HT1080 (cell line): ENCODE measurements at regions not wholly inside any gene's neighbourhood (a gene's known extent, or its start where the extent isn't known, plus 50 kb on each side); places are given as distances from the start of the nearest gene placed in this dataset.
A peak's percentile ranks its signal among the peaks of the same experiment; 100 is the strongest.

ENCODE experiments used
- DNase-seq: peaks from one replicate; pipeline ENCODE4 v3.0.0-alpha.2; 2015; ENCODE audit warnings: low read depth

GRCh38 chr6:5946701-5947100 lies 60.0 kb downstream of the NRN1 start:
- no peak for DNase-seq

DNA sequence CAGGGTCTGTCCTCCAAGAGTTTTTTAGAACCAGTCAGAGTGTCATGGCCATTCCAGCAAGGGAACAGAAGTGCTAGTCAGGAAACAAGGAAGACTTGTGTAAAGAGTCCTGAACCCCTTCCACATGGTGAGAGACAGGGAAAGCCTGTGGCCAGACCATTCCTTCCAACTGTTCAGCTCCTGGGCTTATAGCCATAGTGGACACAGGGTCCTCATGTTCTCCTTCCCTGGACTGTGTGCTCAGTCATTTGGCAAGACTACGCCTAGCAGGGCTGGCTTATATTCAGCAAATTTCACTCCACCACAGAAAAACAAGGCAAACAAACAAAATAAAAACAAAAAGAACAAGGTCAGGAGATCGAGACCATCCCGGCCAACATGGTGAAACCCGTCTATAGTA lies 60.5 kb downstream of the NRN1 start:
- no peak for DNase-seq

GRCh38 chr6:5943591-5943990 lies 63.1 kb downstream of the NRN1 start:
- DNase-seq, result no peak

DNA sequence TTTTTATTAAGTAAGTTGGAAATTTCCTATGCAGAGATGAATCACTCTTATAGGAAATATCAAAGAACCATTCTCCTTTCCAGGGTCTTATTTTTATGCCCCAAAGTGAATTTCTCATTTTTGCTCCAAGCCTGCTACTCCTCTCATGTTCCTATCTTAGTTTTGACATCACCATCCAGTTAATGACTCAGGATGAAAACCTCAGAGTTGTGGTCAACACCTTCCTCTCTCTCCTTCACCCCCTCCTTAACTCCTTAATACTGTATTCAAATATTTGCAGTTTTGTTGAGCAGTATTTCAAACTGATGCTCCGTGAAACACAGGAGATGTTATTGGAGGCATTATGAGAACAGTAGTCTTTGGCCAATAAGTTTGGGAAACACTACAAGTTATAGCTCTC lies 64.1 kb downstream of the NRN1 start:
- DNase-seq, result peak; percentile 45

DNA sequence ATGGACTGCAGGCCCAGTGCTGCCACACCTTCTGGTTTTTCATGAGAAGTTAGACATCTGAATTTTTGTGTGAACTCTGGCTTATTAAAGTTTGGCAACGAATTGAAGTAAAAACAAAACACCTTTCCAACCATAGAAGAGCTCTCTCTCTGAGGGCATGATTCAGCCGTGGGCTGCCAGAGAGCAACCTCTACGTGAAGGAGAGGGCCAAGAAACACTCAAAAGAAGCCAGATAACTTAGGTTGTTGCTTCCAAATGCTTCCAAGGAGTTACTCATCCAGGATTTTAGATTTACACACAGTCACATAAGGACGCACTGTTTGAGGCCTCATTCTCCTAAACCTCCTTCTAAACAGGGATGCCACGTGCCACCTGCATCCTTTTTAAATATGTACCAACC lies 65.5 kb downstream of the NRN1 start:
- no peak for DNase-seq

- no peak for DNase-seq
Observed at GRCh38 chr6:5938934-5939333, 67.8 kb downstream of the NRN1 start.

GRCh38 chr6:5937936-5938706 lies 68.6 kb downstream of the NRN1 start:
- no peak for DNase-seq

- no peak for DNase-seq
Observed at GRCh38 chr6:5937169-5937909, 69.4 kb downstream of the NRN1 start.

DNA sequence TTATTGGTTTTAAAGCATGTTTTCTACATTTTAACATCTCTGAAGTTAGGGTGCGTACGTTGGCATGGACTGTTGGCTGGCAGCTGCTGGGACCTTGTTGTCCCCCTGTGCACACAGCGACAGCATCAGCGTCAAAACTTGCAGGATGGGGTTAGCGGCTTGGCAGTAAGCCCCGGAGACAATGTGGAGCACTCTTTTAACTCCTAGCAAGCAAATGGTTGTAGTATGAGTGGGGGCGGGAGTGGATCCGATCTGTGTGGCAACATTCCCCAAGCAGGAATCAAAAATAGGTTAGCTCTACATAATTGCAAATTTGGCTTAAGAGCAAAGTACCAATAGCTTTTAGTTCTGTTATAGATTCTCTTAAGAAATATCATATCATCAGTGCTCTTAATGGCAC lies 70.1 kb downstream of the NRN1 start:
- DNase-seq, result peak; percentile 16

- DNase-seq, result peak; percentile 48
Observed at GRCh38 chr6:5936140-5936539, 70.6 kb downstream of the NRN1 start.

DNA sequence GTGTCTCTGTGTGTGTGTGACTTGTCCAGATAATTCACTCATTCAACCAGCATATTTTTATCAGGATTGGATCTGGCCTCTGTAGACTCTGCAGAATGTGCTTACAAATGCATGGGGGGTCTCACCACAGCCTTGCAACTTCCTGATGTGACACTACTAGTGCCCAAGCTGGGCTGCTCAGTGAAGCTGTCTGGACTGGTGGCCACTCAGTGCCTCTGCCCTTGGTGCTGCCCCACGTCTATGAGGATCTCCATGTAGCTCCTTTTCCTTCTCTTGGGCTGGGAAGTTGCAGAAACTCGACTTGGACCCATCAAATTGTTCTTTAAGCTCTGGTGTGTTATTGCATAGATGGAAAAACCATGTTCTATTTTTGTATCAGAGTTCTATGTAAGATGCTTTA lies 75.8 kb downstream of the NRN1 start:
- no peak for DNase-seq

DNA sequence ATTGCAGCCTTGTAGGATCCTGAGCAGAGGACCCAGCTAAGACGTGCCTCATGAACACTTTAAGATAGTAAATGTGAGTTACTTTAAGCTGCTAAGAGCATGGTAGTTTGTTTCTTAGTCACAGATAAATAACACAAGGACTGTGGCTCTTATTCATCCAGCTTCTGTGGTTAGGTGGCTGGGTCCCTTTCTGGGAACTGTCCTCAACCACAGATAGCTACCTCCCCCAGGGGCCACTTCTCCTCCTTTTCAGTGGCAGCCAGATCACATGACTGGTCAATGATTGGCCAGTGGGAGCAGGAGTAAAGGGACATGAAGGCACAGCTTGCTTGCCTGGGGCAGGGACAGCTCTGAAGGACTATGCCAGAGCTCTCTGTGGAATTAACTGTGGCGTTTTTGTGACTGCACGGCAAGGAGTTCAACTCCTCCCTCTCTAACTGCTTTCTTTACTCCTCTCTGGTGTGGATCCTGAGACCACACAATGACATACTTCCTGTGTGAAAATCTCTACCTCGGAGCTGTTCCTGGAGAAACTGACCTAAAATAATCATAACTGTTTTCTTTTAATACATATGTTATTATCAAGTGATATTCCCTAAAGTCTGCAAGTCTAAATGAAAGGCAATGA lies 76.5 kb downstream of the NRN1 start:
- no peak for DNase-seq

GRCh38 chr6:5923840-5924239 lies 82.9 kb downstream of the NRN1 start:
- no peak for DNase-seq

GRCh38 chr6:5922230-5922629 lies 84.5 kb downstream of the NRN1 start:
- DNase-seq, result no peak

DNA sequence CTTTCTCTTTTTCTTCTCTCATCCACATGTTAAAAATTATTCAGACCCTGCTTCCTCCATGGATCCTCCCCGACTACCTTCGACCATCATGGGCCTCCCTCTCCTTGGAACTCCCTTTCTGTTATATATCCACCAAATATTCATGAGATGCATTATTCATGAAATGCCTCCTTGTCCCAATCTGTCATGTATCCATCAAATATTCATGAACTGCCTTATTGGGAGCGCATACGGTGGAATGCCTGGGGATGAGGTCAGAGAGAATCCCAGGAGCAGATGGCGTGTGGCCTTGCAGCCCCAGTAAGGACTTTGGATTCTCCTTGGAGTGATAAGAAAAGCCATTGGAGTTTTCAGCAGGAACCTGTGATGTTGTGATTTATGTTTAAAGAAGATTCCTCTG lies 97.0 kb downstream of the NRN1 start:
- DNase-seq, result no peak

GRCh38 chr6:5906842-5907241 lies 99.9 kb downstream of the NRN1 start:
- DNase-seq, result no peak

- no peak for DNase-seq
Observed at GRCh38 chr6:5906340-5906670, 100.4 kb downstream of the NRN1 start.

DNA sequence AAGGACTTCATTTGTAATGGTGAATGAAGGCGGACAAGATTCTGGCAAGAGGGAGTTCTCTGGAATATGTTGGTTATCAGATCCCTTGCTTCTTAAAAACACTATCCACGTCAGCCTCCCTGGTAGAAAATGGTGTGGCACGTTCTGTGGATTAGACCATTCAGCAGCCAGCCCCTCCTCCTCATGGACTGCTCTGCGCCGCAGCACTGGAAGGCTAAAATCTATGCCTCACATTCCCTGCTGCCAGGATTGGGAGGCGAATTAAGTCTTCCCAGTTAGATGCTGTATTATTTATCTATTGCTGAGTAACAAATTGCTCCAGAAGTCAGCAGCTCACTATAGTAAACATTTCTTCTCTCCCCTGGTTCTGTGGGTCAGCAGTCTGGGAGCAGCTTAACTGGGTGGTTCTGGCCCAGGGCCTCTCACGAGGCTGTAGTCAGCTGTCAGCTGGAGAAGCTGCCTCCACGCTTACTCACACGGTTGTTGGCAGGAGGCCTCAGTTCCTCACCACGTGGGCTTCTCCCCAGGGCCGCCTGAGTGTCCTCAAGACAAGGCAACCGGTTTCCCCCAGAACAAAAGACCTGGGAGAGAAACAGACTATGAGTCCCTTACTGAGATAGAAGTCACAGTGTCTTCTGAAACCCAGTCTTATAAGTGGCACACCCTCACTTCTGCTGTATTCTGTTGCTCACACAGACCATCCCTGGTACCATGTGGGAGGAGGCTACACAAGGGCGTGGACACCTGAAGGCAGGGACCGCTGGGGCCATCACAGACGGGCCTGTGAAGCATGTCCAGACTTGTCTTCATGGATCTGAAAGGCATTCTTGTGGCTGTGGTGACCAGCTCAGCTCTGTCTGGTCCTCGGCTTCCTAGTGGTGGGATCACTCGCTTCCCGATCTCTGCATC lies 101.0 kb downstream of the NRN1 start:
- DNase-seq, result peak; percentile 71

- no peak for DNase-seq
Observed at GRCh38 chr6:5904532-5904931, 102.2 kb downstream of the NRN1 start.

GRCh38 chr6:5899216-5900045 lies 107.3 kb downstream of the NRN1 start:
- DNase-seq, result no peak

GRCh38 chr6:5898563-5898962 lies 108.2 kb downstream of the NRN1 start:
- DNase-seq, result no peak
